Keratinocyte (primary cell): ENCODE measurements at regions not wholly inside any gene's neighbourhood (a gene's known extent, or its start where the extent isn't known, plus 50 kb on each side); places are given as distances from the start of the nearest gene placed in this dataset.

ENCODE experiments used
- DNase-seq: peaks from one replicate; pipeline ENCODE4 v3.0.0-alpha.2; 2011; ENCODE audit warnings: low read depth, missing footprints, low spot score
- FAIRE-seq: peaks from 2 replicates; lab custom pipeline; 2011; peaks lifted over from hg19 to GRCh38; lab: Jason Lieb, UNC
- H2AFZ ChIP-seq: 2 replicates; pipeline ENCODE4 v1.6.0; 2012; ENCODE audit warnings: low read length, control low read depth, inconsistent platforms; ENCODE audit not compliant: control insufficient read depth
- H3K27ac ChIP-seq: 2 replicates; pipeline ENCODE4 v1.5.1; 2011; ENCODE audit warnings: low read length; ENCODE audit not compliant: control insufficient read depth, insufficient read depth
- H3K27me3 ChIP-seq: 3 replicates; pipeline ENCODE4 v1.6.0; 2011; ENCODE audit warnings: low read length; ENCODE audit not compliant: control insufficient read depth, insufficient read depth; ENCODE audit errors: extremely low read depth
- H3K36me3 ChIP-seq, 2 experiments: 2 replicates in 1 of 2; 3 replicates in 1 of 2; pipeline ENCODE4 v1.5.1; 2011; ENCODE audit warnings: low read length in 2 of 2, mild to moderate bottlenecking in 1 of 2; ENCODE audit not compliant: control insufficient read depth in 2 of 2, insufficient read depth in 2 of 2; ENCODE audit errors: extremely low read depth in 1 of 2
- H3K4me1 ChIP-seq: 3 replicates; pipeline ENCODE4 v1.5.1; 2011; ENCODE audit warnings: low read length; ENCODE audit not compliant: control insufficient read depth, insufficient read depth; ENCODE audit errors: extremely low read depth
- H3K4me2 ChIP-seq: 3 replicates; pipeline ENCODE4 v1.6.0; 2011; ENCODE audit warnings: low read depth, low read length; ENCODE audit not compliant: control insufficient read depth, insufficient read depth; ENCODE audit errors: extremely low read depth
- H3K4me3 ChIP-seq, 3 experiments: fragments of 200-600 bp in 1 of 3; sonication (generic) in 1 of 3; 2 replicates in 2 of 3; 3 replicates in 1 of 3; pipeline ENCODE4 v1.5.1; 2011 to 2016; ENCODE audit warnings: low read length in 3 of 3, mild to moderate bottlenecking in 3 of 3, control low read depth in 2 of 3, inconsistent platforms in 1 of 3, low read depth in 1 of 3, mixed read lengths in 1 of 3, mixed run types in 1 of 3, moderate library complexity in 1 of 3; ENCODE audit not compliant: control insufficient read depth in 2 of 3, insufficient read depth in 2 of 3; ENCODE audit errors: extremely low read depth in 1 of 3
- H3K79me2 ChIP-seq: 2 replicates; pipeline ENCODE4 v1.6.0; 2012; ENCODE audit warnings: low read length; ENCODE audit not compliant: control insufficient read depth, insufficient read depth
- H3K9ac ChIP-seq: 3 replicates; pipeline ENCODE4 v1.6.0; 2011; ENCODE audit warnings: low read length; ENCODE audit not compliant: control insufficient read depth, insufficient read depth; ENCODE audit errors: extremely low read depth
- H3K9me1 ChIP-seq: 3 replicates; pipeline ENCODE4 v1.6.0; 2011; ENCODE audit warnings: low read length; ENCODE audit not compliant: control insufficient read depth, insufficient read depth; ENCODE audit errors: extremely low read depth
- H3K9me3 ChIP-seq: 2 replicates; pipeline ENCODE4 v1.5.1; 2012; ENCODE audit warnings: low read depth, low read length; ENCODE audit not compliant: control insufficient read depth
- H4K20me1 ChIP-seq: 3 replicates; pipeline ENCODE4 v1.6.0; 2011; ENCODE audit warnings: low read length; ENCODE audit not compliant: control insufficient read depth, insufficient read depth; ENCODE audit errors: extremely low read depth
- CTCF ChIP-seq, 3 experiments: IDR thresholded peaks in 1 of 3; conservative IDR thresholded peaks in 1 of 3; optimal IDR thresholded peaks in 1 of 3; 2 replicates in 2 of 3; 3 replicates in 1 of 3; pipeline versions ENCODE3 to v1.5.1; 2011; ENCODE audit warnings: low read length in 3 of 3, mild to moderate bottlenecking in 3 of 3, moderate library complexity in 2 of 3, control low read depth in 1 of 3, inconsistent platforms in 1 of 3; ENCODE audit not compliant: insufficient read depth in 2 of 3; ENCODE audit errors: extremely low read depth in 1 of 3
- EZH2 ChIP-seq: IDR thresholded peaks from one replicate; pipeline ENCODE4 v1.6.1; 2012; ENCODE audit warnings: inconsistent platforms, mild to moderate bottlenecking, low read length, moderate library complexity
- dilution Hi-C: fragments of 300-500 bp; cut with MboI; formaldehyde crosslinking; loops from one replicate; pipeline ENCODE4 v1.7.0; 2020; ENCODE audit warnings: low sequenced_read_pairs; ENCODE audit not compliant: extremely low pct_ligation_motif_present

- dilution Hi-C loops = no loop called here
- Histone ChIP-seq H3K9me1 (no peaks in the 10 kb centered on the region), H3K27me3 (no peaks in the 10 kb centered on the region), H3K9ac (no peak overlapping the region), H2AFZ (no peak overlapping the region), H3K79me2 (no peaks in the 10 kb centered on the region), H3K36me3 (no peaks in the 10 kb centered on the region), H3K4me1 (no peaks in the 10 kb centered on the region), H4K20me1 (no peaks in the 10 kb centered on the region), H3K4me3 (no peak overlapping the region), H3K27ac (no peak overlapping the region), H3K9me3 (no peaks in the 10 kb centered on the region), H3K4me2 (no peak overlapping the region)
- TF ChIP-seq EZH2 (no peak), CTCF (optimal IDR thresholded peaks at IDR 0.05 in 1 of 3, IDR thresholded peaks at IDR 0.05 in 1 of 3, conservative IDR thresholded peaks at IDR 0.05 in 1 of 3; ENCODE audit: extremely low read depth in 1 of 3, insufficient read depth in 2 of 3, low read length in 3 of 3) (peak in 1 of 3 experiments; percentile 11)
- no peak for DNase-seq
- FAIRE-seq = no peak
Observed at GRCh38 chr2:126244937-126245336, 411.0 kb upstream of the GYPC start.

- H3K4me2 ChIP-seq = no peak overlapping the region
- no peak overlapping the region for H3K9ac ChIP-seq
- no peaks in the 10 kb centered on the region for H3K4me1 ChIP-seq
- no peaks in the 10 kb centered on the region for H4K20me1 ChIP-seq
- no peak for DNase-seq
- H3K79me2 ChIP-seq = no peaks in the 10 kb centered on the region
- H3K9me3 ChIP-seq = peaks cover 2% of the 10 kb centered on the region
- H3K27ac ChIP-seq = no peak overlapping the region
- dilution Hi-C loops = no loop called here
- H3K27me3 ChIP-seq = no peaks in the 10 kb centered on the region
- H2AFZ ChIP-seq = no peak overlapping the region
- H3K9me1 ChIP-seq = no peaks in the 10 kb centered on the region
- no peak overlapping the region for H3K4me3 ChIP-seq
- no peak for FAIRE-seq
- H3K36me3 ChIP-seq = no peaks in the 10 kb centered on the region
- TF ChIP-seq EZH2 (no peak), CTCF (optimal IDR thresholded peaks at IDR 0.05 in 1 of 3, IDR thresholded peaks at IDR 0.05 in 1 of 3, conservative IDR thresholded peaks at IDR 0.05 in 1 of 3; ENCODE audit: extremely low read depth in 1 of 3, insufficient read depth in 2 of 3, low read length in 3 of 3) (no peak)
Observed at GRCh38 chr2:126253669-126254068, 402.3 kb upstream of the GYPC start.
